Transverse colon (tissue), 4 donors: ENCODE measurements at regions not wholly inside any gene's neighbourhood (a gene's known extent, or its start where the extent isn't known, plus 50 kb on each side); places are given as distances from the start of the nearest gene placed in this dataset.
A peak's percentile ranks its signal among the peaks of the same experiment; 100 is the strongest.

Experiments used
- DNase-seq: peaks from one replicate; pipeline ENCODE4 v3.0.0-alpha.2; 2019
- H3K27ac ChIP-seq, 4 donors: fragments of 200-600 bp; sonication (generic); 2 replicates each; pipeline ENCODE4 v1.5.1; 2016 to 2018; ENCODE audit warnings: inconsistent platforms in 4 of 4
- H3K27me3 ChIP-seq: fragments of 200-600 bp; sonication (generic); 2 replicates; pipeline ENCODE4 v1.5.1; 2017; ENCODE audit warnings: inconsistent platforms
- H3K36me3 ChIP-seq, 4 donors: fragments of 200-600 bp; sonication (generic); 2 replicates each; pipeline ENCODE4 v1.5.1; 2017 to 2019; ENCODE audit warnings: inconsistent platforms in 4 of 4
- H3K4me1 ChIP-seq, 4 donors: fragments of 200-600 bp; sonication (generic); 2 replicates each; pipeline ENCODE4 v1.5.1; 2017 to 2020; ENCODE audit warnings: inconsistent platforms in 4 of 4
- H3K4me3 ChIP-seq, 4 donors: fragments of 200-600 bp; sonication (generic); 1 replicate in 1 of 4; 2 replicates in 3 of 4; pipeline versions ENCODE4 v1.5.1 to v1.6.1; 2017 to 2019; ENCODE audit warnings: inconsistent platforms in 4 of 4
- H3K9me3 ChIP-seq, 2 donors: fragments of 200-600 bp; sonication (generic); 2 replicates each; pipeline ENCODE4 v1.5.1; 2017 to 2019; ENCODE audit warnings: inconsistent platforms in 2 of 2
- EP300 ChIP-seq: sonication (generic); formaldehyde crosslinking; IDR thresholded peaks from one replicate; pipeline ENCODE4 v1.6.1; 2017; ENCODE audit warnings: antibody characterized with exemption, low read depth
- POLR2A ChIP-seq: fragments of 450-650 bp; IDR thresholded peaks from one replicate; pipeline ENCODE4 v1.6.1; 2016; ENCODE audit warnings: antibody characterized with exemption, mild to moderate bottlenecking, moderate library complexity
- POLR2AphosphoS5 ChIP-seq, 3 donors: sonication (generic); formaldehyde crosslinking; IDR thresholded peaks; one replicate each; pipeline ENCODE4 v1.6.1; 2016; ENCODE audit warnings: antibody characterized with exemption in 3 of 3
- WGBS, 2 donors: methylation state at CpG; one replicate each; pipeline ENCODE4 v1.1.5; 2018; ENCODE audit warnings: low coverage in 1 of 2; 5-methylcytosine and 5-hydroxymethylcytosine counted together
- in situ Hi-C, 4 donors: fragments of 200-750 bp; cut with MboI; loops; one replicate each; pipeline versions ENCODE4 v1.15.0 to v1.15.1; 2017; ENCODE audit warnings: low sequenced_read_pairs in 3 of 4, low pct_ligation_motif_present in 1 of 4, low pct_unique_long_range_greater_than_20kb in 1 of 4
- intact Hi-C: fragments of 100-400 bp; cut with DNase I; formaldehyde crosslinking; loops from one replicate; pipeline ENCODE4 v1.15.1; 2023; ENCODE audit warnings: low total_unique reads
- TF ChIP-seq, protein P1 (sequence below), 5 experiments: fragments of 200-600 bp in 3 of 5; fragments of 450-650 bp in 2 of 5; sonication (generic) in 3 of 5; IDR thresholded peaks; 1 replicate in 2 of 5; 2 replicates in 3 of 5; pipeline ENCODE4 v1.5.1; 2016 to 2017; ENCODE audit warnings: antibody characterized with exemption in 5 of 5, inconsistent platforms in 3 of 5, mild to moderate bottlenecking in 2 of 5, moderate library complexity in 1 of 5

DNA sequence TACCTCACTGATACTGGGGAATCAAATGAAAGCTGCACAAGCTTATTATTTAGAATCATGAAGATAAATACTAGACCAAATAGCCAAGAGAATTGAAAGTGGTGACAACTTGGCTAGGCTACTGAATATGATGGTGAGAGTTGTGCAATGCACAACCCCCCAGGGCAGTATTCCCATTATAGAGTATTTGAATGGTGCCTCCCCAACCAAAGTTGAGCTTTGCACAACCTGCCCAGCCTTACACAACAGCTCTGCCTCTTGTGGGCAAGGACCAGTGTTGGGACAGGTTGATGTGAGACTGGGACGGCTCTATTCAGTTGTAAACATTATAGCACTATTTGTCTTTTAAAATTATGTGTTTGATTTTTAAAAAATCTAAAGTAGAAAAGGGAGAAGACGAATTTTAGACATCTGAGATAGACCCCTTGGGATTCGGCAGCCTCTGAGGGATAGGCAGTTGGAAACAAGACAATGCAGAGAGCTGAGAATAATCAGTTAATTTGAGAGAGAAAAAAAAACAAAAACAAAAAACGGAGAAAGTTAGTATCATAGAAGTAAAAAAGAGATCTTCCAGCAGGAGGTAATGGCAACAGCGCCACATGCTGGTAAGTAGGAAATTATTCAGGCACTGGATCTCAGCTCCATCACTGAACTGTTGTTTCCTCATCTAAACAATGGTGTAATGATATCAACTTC is 91.0 kb upstream of the KCNA3 start:
- Histone ChIP-seq H3K9me3 (no peaks in the 10 kb centered on the region), H3K27me3 (peaks cover 23% of the 10 kb centered on the region), H3K4me3 (no peak overlapping the region), H3K36me3 (no peaks in the 10 kb centered on the region), H3K27ac (no peak overlapping the region), H3K4me1 (peaks cover 0 to 3% (median 0%) of the 10 kb centered on the region in 4 donors)
- in situ Hi-C loops = loop anchor here in 3 of 4 donors (5.0 to 25.0 kb wide), 3 partner anchors 128 to 143 kb away; no protein-coding TSS in a partner anchor
- intact Hi-C loops = loop anchor here (5.0 kb wide), 1 partner anchor 133 kb away; no protein-coding TSS in a partner anchor
- TF ChIP-seq POLR2A = no peak
- TF ChIP-seq, protein P1, sequence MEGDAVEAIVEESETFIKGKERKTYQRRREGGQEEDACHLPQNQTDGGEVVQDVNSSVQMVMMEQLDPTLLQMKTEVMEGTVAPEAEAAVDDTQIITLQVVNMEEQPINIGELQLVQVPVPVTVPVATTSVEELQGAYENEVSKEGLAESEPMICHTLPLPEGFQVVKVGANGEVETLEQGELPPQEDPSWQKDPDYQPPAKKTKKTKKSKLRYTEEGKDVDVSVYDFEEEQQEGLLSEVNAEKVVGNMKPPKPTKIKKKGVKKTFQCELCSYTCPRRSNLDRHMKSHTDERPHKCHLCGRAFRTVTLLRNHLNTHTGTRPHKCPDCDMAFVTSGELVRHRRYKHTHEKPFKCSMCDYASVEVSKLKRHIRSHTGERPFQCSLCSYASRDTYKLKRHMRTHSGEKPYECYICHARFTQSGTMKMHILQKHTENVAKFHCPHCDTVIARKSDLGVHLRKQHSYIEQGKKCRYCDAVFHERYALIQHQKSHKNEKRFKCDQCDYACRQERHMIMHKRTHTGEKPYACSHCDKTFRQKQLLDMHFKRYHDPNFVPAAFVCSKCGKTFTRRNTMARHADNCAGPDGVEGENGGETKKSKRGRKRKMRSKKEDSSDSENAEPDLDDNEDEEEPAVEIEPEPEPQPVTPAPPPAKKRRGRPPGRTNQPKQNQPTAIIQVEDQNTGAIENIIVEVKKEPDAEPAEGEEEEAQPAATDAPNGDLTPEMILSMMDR (IDR thresholded peaks at IDR 0.05) = peak; percentile 69 to 78 (median 76)
- peak; percentile 25 for DNase-seq
- 9 to 16% methylated on average over 5 of the region's 5 CpGs for WGBS, 2 donors

DNA sequence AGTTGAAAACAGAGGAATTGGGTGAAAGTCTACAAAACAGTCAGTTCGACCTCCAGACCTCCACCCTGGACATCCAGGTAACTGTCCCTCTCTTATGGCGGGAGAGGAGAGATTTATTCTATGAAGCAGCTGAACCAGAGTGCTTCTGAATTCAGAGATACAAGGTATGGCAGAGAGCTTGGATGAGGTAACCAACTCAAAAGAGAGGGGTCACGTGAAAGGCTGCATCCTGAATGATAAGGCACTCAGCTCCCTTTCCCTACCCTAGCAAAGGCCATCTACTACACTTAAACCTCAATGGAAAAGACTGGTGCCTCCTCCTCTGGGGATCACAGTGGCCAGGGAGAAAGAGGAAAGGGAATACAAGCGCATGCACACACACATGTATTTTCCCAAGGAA is 88.4 kb upstream of the KCNA3 start:
- TF ChIP-seq, protein P1 (IDR thresholded peaks at IDR 0.05) = no peak
- no peak for TF ChIP-seq POLR2AphosphoS5 (IDR thresholded peaks at IDR 0.05)
- TF ChIP-seq POLR2A = no peak
- TF ChIP-seq EP300 = no peak
- DNase-seq = no peak
- WGBS, 2 donors = 80 to 96% methylated on average over 3 to 4 of the region's 4 CpGs
- H3K4me3 ChIP-seq = no peak overlapping the region
- in situ Hi-C loops (loop anchor here in 2 of 4 donors (10.0 to 25.0 kb wide), 2 partner anchors 126 to 138 kb away; no protein-coding TSS in a partner anchor), intact Hi-C loops (no loop called here)
- H3K27ac ChIP-seq = no peak overlapping the region
- no peaks in the 10 kb centered on the region for H3K36me3 ChIP-seq
- H3K27me3 ChIP-seq = peaks cover 49% of the 10 kb centered on the region
- H3K9me3 ChIP-seq = no peaks in the 10 kb centered on the region
- peaks cover 0 to 3% (median 0%) of the 10 kb centered on the region in 4 donors for H3K4me1 ChIP-seq

DNA sequence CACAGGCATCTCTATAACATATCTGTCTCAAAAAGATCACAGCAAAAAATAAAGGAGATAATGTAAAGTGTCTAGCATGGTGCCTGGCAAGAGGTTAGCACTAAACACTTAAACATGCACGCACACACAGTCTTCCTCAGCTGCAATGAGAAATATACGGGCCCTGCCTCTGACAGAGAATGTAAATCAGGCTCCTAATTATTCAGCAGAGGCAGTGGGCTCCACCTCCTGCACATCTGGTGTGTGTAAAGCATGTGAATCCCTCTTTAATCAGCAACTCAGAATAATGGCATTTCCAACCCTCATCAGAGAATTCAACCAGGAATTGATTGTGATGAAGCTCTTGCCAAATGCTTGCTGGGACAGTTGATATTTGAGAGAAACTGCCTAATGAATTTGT is 85.6 kb upstream of the KCNA3 start:
- Histone ChIP-seq H3K27ac (no peak overlapping the region), H3K27me3 (peaks cover 50% of the 10 kb centered on the region), H3K4me3 (no peak overlapping the region), H3K4me1 (no peaks in the 10 kb centered on the region), H3K36me3 (no peaks in the 10 kb centered on the region), H3K9me3 (no peaks in the 10 kb centered on the region)
- intact Hi-C loops (no loop called here), in situ Hi-C loops (loop anchor here in 2 of 4 donors (10.0 to 25.0 kb wide), 2 partner anchors 123 to 136 kb away; no protein-coding TSS in a partner anchor)
- no peak for DNase-seq
- no peak for TF ChIP-seq POLR2A
- no peak for TF ChIP-seq EP300
- no peak for TF ChIP-seq POLR2AphosphoS5 (IDR thresholded peaks at IDR 0.05)
- WGBS, 2 donors = 61 to 74% methylated on average over 2 of the region's 2 CpGs

DNA sequence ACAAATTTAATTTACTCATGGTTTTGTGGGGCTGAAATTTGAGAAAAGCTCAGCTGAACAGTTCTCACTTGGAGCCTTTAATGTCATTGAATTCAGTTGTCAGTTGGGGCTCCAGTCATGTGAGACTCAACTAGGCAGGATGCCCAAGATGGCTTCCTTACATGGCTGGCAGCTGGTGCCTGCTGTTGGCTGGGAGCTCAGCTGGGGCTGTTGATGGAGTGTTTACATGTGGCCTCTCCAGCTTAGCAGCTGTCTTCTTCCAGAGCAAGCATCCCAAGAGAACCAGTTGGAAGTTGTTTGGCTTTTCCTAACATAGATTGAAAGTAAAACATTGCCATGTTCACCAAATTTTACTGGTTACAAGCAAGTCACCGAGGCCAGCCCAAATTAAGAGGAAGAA is 81.8 kb upstream of the KCNA3 start:
- Histone ChIP-seq H3K27ac (no peak overlapping the region), H3K27me3 (peaks cover 40% of the 10 kb centered on the region), H3K9me3 (no peaks in the 10 kb centered on the region), H3K36me3 (no peaks in the 10 kb centered on the region), H3K4me3 (no peak overlapping the region), H3K4me1 (no peaks in the 10 kb centered on the region)
- no peak for DNase-seq
- TF ChIP-seq EP300 (no peak), POLR2A (no peak), POLR2AphosphoS5 (IDR thresholded peaks at IDR 0.05) (no peak)
- TF ChIP-seq, protein P1 (IDR thresholded peaks at IDR 0.05) = no peak
- intact Hi-C loops (no loop called here), in situ Hi-C loops (loop anchor here in 1 of 4 donors (25.0 kb wide), 1 partner anchor 119 kb away; no protein-coding TSS in a partner anchor)
- 74% methylated on average over 1 of the region's 1 CpG; no CpG with 5 or more reads in 1 of the 2 donors for WGBS, 2 donors
